ENCODE measurements at regions not wholly inside any gene's neighbourhood (a gene's known extent, or its start where the extent isn't known, plus 50 kb on each side); places are given as distances from the start of the nearest gene placed in this dataset.
"Not testable (repeated sequence)": the region's sequence is repeated elsewhere in the genome, so short reads cannot be mapped to it uniquely, and the experiment has no call there.

DNA sequence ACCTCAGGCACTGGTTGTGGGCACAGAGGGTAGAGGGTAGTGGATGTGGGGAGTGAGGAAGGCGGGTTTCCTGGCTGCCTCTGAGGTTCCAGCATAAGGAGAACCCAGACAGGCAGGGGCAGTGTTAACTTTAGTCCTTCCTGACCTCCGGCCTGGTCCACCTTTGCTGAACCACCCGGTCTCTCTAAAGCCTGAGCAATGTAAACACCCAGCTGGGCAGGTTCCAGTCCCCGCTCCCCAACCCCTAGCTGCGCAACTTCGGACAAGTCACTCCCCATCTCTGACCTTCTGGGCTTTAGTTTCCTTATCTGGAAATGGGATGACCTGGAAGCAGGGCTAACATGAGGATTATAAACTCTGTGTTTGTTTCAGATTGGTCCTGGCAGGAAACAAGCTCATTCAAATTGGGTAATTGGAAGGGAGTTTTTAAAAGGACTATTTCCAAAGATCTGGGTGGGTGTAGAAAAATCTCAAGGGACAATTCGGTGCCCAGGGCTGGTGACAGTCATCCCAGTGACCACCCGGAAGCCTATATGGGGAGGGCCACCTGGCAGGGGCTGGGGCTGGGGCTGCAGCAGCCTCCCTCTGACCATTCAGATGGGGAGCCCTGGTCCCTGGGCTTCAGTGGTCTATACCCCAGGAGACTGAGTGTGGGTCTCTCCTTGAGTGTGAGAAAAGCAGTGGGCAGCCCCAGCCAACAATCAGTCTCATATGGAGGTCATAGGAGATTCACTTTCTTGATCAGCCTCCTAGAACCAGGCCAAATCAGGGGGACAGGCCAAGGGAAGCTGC is 108.3 kb upstream of the SYT13 start:
- H3K4me3 ChIP-seq: no peak overlapping the region
- H3K27me3 ChIP-seq: peaks cover 58% of the 10 kb centered on the region
- H3K9me3 ChIP-seq (replicated peaks): no peaks in the 10 kb centered on the region
- H3K27ac ChIP-seq: no peak overlapping the region
- H3K36me3 ChIP-seq: no peaks in the 10 kb centered on the region
- DNase-seq: no peak
- H3K4me1 ChIP-seq: no peaks in the 10 kb centered on the region

DNA sequence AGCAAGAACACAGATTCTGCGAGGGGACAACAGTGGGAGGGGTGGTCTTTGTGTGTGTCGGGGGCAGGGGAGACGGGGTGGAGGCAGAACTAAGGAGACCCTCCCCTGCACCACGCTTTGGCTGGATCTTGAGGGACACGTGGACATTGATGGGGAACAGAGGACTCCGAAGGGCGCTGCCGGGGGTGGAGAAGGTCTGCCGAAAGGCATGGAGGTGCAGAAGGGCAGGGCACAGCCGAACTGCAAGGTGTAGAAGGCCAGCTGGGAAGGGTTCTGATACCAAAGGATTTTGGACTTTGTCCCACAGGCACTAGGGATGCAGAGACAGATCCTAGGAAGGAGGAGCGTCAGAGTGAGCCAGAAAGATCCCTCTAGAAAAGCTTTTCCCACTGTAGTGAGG is 107.7 kb upstream of the SYT13 start:
- Histone ChIP-seq H3K27me3 (peaks cover 58% of the 10 kb centered on the region), H3K4me3 (no peak overlapping the region), H3K27ac (no peak overlapping the region), H3K36me3 (no peaks in the 10 kb centered on the region), H3K9me3 (replicated peaks) (no peaks in the 10 kb centered on the region), H3K4me1 (no peaks in the 10 kb centered on the region)
- no peak for DNase-seq

DNA sequence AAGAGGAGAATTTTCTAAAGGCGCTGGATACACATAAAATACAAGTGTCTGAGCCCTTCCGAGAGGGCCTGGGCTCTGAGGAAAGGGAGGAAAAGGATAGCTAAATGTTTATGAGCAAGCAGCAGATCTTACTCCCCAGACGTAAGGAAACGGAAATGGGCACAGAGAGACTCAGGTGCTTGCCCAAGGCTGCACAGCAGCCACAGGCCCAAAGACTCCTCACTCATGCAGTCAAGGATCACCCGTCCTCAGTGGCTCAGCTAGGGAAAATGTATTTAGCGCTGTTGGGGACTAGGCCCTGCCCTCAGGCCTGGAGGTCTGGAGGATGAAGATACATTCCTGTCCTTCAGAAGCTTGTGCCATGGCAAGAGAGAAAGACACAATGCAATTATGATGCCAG is 107.2 kb upstream of the SYT13 start:
- H3K27ac ChIP-seq: no peak overlapping the region
- no peaks in the 10 kb centered on the region for H3K36me3 ChIP-seq
- no peaks in the 10 kb centered on the region for H3K9me3 ChIP-seq (replicated peaks)
- no peak for DNase-seq
- peaks cover 58% of the 10 kb centered on the region for H3K27me3 ChIP-seq
- no peak overlapping the region for H3K4me3 ChIP-seq
- no peaks in the 10 kb centered on the region for H3K4me1 ChIP-seq

DNA sequence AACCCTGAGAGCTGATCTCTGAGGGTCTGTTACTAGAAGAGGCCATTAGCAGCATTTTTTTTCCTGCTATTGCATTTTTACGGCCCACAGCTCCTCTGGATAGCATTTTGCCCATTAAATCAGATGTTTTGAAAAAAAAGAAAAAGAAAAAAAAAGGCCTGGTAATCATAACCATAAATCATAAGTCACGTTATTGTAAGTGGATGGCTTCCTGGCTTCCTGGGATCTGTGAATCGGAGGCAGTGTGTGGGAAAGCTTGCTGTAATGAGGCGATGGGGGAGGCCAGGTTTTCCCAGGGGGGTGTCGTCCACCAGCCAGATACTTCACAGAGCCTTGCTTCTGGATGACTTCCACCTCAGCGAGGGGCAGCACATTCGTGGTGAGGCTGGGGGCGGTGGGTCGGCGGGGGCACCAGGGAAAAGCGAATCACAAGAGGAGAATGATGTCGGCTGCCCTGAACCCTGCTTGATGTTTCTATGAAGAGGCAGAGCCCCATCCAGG is 106.5 kb upstream of the SYT13 start:
- no peak overlapping the region for H3K4me3 ChIP-seq
- H3K9me3 ChIP-seq (replicated peaks): no peaks in the 10 kb centered on the region
- H3K27me3 ChIP-seq: peaks cover 57% of the 10 kb centered on the region
- DNase-seq: no peak
- no peak overlapping the region for H3K27ac ChIP-seq
- H3K36me3 ChIP-seq: no peaks in the 10 kb centered on the region
- H3K4me1 ChIP-seq: no peaks in the 10 kb centered on the region

DNA sequence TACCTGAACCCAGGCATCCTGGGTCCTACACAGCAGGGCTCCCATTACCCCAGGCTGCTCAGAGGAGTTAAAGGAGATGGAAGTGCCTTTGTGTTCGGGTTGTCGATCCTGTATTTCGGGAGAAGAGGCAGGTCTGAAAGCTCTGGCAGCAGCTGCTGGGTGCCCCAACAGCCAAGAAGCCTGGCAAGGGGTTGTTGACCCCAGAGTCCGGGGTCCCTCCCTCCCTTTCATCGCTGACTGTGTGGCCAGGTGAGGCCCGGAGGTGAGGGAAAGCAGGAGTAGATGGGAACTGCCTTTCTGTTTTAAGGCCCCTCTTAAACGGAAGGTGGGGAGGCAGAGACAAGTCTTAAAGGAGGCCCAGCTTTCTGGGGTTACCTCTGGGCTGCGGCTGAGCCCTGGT is 106.0 kb upstream of the SYT13 start:
- Histone ChIP-seq H3K4me3 (no peak overlapping the region), H3K36me3 (no peaks in the 10 kb centered on the region), H3K27ac (no peak overlapping the region), H3K27me3 (peaks cover 52% of the 10 kb centered on the region), H3K9me3 (replicated peaks) (no peaks in the 10 kb centered on the region), H3K4me1 (no peaks in the 10 kb centered on the region)
- DNase-seq: no peak

DNA sequence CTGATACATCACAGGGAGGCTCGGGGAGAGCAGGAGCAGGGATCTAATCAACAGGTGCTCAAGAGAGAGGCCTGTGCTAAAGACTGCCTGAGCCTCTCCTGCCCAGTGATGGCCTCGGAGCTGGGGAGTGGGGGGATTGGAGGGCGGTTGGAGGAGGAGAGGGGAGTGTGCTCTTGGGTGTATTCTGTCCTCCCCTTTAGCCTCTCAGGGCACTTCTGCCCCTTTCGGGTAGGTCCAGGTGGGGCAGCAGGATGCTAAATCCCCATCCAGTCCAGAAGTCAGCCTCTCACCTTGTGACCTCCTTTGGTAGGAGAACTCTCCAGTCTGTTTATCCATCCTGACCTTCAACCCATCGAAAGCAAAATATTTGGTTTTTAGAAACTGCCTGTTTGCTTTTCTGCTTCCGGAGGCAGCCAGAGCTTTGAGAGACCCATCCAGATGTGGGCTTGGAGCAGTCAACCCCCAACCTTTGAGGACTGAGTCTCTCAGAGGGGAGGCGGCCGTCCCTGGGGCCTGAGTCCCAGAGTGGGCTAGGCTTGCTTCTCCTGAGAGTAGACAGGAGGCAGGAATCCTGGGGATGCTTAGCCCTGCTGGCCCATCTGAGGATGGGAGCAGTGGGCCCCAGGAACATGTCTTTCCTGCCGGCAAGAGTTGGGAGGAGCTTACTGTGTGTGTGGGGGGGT is 105.2 kb upstream of the SYT13 start:
- peaks cover 52% of the 10 kb centered on the region for H3K27me3 ChIP-seq
- no peaks in the 10 kb centered on the region for H3K36me3 ChIP-seq
- no peak overlapping the region for H3K4me3 ChIP-seq
- H3K9me3 ChIP-seq (replicated peaks): no peaks in the 10 kb centered on the region
- no peak for DNase-seq
- H3K27ac ChIP-seq: no peak overlapping the region
- H3K4me1 ChIP-seq: no peaks in the 10 kb centered on the region

DNA sequence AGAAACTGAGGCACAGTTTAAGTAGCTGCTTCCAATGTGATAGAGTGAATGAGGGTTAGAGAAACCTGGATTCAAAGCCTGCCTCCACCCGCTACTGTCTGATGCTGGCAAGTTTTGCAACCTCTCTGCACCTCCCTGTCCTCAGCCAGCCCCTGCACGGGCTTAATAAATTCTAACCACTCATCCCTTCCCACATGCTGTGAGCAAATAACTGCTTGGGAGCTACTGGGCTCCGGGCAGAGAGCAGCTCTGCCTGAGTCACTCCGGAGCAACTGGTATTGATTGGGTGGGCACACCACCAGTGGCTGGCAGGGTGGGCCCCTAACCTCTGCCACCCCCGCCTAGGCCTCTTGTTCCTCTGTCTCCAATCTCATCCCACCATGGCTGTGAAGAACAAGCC is 104.3 kb upstream of the SYT13 start:
- Histone ChIP-seq H3K27me3 (peaks cover 46% of the 10 kb centered on the region), H3K4me3 (no peak overlapping the region), H3K36me3 (no peaks in the 10 kb centered on the region), H3K27ac (no peak overlapping the region), H3K4me1 (no peaks in the 10 kb centered on the region), H3K9me3 (replicated peaks) (no peaks in the 10 kb centered on the region)
- DNase-seq: no peak

DNA sequence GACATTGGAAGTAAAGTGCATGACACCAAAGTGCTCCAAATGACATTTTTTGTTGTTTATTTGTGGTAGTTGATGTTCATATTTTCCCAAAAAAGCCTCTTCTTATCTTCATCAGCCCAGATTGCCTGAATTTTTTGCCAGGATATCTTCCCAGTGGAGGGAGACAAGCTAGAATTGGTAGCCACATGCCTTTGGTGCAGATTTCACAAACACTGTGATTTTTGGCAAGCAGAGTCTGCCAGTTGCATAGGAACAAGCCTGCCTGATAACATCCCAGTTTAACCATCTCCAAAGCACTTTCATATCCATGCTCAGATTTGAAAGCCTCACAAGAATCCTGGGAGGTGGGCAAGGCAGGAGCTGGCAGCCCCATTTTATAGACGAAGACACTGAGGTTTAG is 102.3 kb upstream of the SYT13 start:
- H3K27me3 ChIP-seq: peaks cover 33% of the 10 kb centered on the region
- H3K4me3 ChIP-seq: no peak overlapping the region
- DNase-seq: no peak
- H3K4me1 ChIP-seq: no peaks in the 10 kb centered on the region
- H3K36me3 ChIP-seq: no peaks in the 10 kb centered on the region
- no peak overlapping the region for H3K27ac ChIP-seq
- no peaks in the 10 kb centered on the region for H3K9me3 ChIP-seq (replicated peaks)

DNA sequence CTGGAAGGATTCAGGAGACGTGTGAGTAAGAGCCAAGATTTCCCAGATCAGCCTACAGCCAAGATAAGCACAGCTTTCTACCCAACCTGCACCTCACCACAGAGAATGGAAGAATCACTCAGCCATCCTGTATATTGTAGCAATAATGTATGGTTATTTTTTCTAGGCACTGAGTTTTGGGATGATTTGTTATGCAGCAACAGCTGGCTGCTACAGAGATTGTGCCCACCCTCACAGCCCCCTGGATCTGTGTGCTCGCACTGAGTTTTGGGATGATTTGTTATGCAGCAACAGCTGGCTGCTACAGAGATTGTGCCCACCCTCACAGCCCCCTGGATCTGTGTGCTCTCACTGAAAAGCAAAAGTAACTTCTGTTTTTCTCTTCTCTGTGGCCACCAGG is 101.7 kb upstream of the SYT13 start:
- not testable (repeated sequence) for H3K4me3 ChIP-seq; H3K36me3 ChIP-seq; H3K27ac ChIP-seq; H3K9me3 ChIP-seq (replicated peaks); H3K4me1 ChIP-seq; DNase-seq
- peaks cover 31% of the 10 kb centered on the region for H3K27me3 ChIP-seq

DNA sequence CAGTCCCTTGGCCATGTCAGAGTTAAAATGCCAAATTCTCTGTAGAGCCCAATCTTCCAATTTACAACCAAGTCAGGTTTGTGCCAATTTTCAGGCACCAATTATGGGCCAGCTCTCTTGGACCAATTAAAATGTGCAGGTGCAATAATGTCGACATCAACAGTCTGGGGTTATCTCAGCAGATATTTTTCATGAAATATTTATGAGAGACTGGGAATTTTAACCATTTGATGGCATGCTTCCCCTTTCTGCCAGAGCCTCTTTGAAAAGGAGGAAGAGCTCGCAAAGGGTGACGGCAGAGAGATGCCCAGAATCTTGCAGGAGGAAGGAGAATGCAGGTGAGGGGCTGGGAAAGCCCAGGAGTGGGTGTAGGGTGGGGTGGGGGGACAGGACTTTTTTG is 100.8 kb upstream of the SYT13 start:
- H3K27ac ChIP-seq: no peak overlapping the region
- H3K9me3 ChIP-seq (replicated peaks): no peaks in the 10 kb centered on the region
- H3K36me3 ChIP-seq: no peaks in the 10 kb centered on the region
- no peaks in the 10 kb centered on the region for H3K4me1 ChIP-seq
- H3K4me3 ChIP-seq: no peak overlapping the region
- peaks cover 24% of the 10 kb centered on the region; the same call in 1 of the 2 replicates for H3K27me3 ChIP-seq
- no peak for DNase-seq

DNA sequence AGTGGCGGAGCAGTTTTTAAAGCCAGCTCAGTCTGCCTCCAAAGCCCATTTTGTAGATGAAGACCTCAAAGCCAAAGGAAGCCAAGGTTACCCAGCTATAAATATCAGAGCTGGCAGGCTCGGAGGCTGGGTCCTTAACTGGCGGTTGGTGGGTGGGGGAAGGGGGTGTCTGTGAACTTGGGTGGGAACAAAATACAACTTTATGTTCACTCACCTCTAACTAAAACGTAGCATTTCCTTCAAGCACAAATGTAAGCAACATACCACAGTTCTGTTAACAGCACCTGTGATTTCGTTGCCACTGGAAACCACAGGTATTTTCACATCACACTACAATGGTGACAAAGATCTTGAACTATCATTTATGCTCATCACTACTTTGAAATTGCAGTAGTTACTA is 99.7 kb upstream of the SYT13 start:
- H3K27me3 ChIP-seq: peaks cover 13% of the 10 kb centered on the region; the same call in 1 of the 2 replicates
- no peak for DNase-seq

DNA sequence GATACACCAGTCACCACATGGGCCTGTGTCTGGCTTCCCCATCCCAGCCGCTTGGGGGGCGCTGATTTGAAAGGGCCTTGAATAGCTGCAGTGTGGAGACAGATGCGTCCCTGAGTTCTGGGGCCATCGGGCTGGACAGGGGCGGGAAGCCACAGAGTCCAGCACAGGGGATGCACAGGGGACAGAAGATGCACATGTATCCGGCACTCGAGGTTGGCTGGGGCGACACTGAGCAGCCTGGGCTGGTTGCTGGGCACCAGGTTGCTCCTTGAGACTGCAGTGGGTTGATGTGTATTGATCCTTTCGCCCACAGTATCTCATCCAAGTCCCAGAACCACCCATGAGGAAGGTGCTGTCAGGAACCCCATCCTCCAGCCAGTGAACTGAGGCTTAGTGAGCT is 99.3 kb upstream of the SYT13 start:
- no peak for DNase-seq

More for the DNA sequence above, 99.7 kb upstream of the SYT13 start:
- Histone ChIP-seq H3K4me1 (no peaks in the 10 kb centered on the region), H3K27ac (no peak overlapping the region), H3K4me3 (no peak overlapping the region), H3K9me3 (replicated peaks) (no peaks in the 10 kb centered on the region), H3K36me3 (no peaks in the 10 kb centered on the region)

DNA sequence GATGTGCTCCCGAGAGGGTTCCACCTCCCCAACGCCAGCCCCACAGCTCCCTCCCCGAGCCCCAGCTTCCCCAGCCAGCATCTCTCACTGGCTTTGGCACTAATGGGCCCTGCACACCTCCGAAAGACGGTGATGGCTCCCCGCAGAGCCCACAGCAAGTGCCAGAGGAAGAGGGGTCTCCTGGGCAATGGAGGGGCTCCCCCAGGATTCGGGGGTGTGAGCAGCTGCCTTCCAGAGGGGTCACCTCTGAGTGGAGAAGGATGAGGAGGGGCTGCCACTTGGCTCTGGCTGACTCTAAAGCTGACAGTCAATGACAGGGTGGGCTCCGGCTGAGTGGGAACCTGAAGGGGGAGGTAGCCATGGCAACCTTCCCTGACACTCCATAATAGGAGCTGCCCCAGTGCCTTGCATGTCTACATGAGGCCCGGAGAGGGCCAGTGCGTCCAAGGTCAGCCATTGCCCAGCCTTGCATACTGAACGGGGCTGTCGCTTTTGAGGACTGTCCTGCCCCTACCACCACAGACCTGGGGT is 98.6 kb upstream of the SYT13 start:
- H3K9me3 ChIP-seq (replicated peaks): no peaks in the 10 kb centered on the region
- peaks cover 10% of the 10 kb centered on the region for H3K27me3 ChIP-seq
- H3K4me3 ChIP-seq: no peak overlapping the region
- no peak overlapping the region for H3K27ac ChIP-seq
- no peak for DNase-seq
- H3K4me1 ChIP-seq: no peaks in the 10 kb centered on the region
- H3K36me3 ChIP-seq: no peaks in the 10 kb centered on the region

More for the DNA sequence above, 99.3 kb upstream of the SYT13 start:
- H3K27me3 ChIP-seq: peaks cover 8% of the 10 kb centered on the region; the same call in 1 of the 2 replicates
- no peaks in the 10 kb centered on the region for H3K9me3 ChIP-seq (replicated peaks)
- H3K27ac ChIP-seq: no peak overlapping the region
- H3K4me3 ChIP-seq: no peak overlapping the region
- H3K4me1 ChIP-seq: no peaks in the 10 kb centered on the region
- H3K36me3 ChIP-seq: no peaks in the 10 kb centered on the region

DNA sequence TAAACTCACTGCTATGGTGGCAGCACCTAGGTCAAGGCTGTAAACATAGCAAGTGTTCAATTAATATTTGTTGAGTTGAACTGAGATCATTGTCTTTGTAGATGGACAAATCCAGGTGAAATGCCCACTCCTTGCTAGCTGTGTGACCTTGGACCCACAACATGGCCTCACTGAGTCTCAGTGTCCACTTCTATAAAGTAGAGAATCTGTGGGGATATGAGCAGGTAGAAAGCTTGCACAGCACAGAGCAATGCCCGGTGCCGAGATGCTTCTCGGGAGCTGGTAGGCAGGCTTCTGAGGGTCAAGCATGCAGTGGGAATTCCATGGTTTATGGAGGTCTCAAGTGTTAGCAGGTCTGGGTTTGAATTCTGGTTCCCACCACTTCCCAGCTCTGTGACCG is 97.9 kb upstream of the SYT13 start:
- H3K4me1 ChIP-seq: no peaks in the 10 kb centered on the region
- no peaks in the 10 kb centered on the region for H3K36me3 ChIP-seq
- peaks cover 12% of the 10 kb centered on the region for H3K27me3 ChIP-seq
- DNase-seq: no peak
- no peak overlapping the region for H3K27ac ChIP-seq
- no peaks in the 10 kb centered on the region for H3K9me3 ChIP-seq (replicated peaks)
- H3K4me3 ChIP-seq: no peak overlapping the region

DNA sequence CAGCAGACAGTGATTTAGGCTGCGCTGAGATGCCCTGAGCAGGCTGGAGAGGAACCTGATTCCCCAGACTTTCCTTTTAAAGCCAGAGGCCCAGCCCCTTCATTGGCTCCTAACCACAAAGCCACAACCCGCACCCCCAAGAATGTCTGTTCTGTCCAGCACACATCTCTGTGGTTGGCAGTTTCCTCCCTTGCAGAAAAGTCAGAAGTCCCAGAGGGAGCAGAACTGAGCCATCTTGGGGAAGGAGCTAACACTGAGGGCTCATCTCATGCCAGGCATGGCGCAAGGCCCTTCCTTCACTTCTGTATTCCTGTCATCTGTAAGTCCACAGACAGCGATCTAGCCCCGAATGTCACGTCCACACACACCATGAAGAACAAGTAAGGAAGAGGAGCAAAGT is 97.1 kb upstream of the SYT13 start:
- Histone ChIP-seq H3K4me3 (no peak overlapping the region), H3K4me1 (no peaks in the 10 kb centered on the region), H3K9me3 (replicated peaks) (no peaks in the 10 kb centered on the region), H3K27me3 (peaks cover 12% of the 10 kb centered on the region), H3K36me3 (no peaks in the 10 kb centered on the region), H3K27ac (no peak overlapping the region)
- DNase-seq: peak; percentile 28 to 29
